ENCODE measurements at regions not wholly inside any gene's neighbourhood (a gene's known extent, or its start where the extent isn't known, plus 50 kb on each side); places are given as distances from the start of the nearest gene placed in this dataset.

DNA sequence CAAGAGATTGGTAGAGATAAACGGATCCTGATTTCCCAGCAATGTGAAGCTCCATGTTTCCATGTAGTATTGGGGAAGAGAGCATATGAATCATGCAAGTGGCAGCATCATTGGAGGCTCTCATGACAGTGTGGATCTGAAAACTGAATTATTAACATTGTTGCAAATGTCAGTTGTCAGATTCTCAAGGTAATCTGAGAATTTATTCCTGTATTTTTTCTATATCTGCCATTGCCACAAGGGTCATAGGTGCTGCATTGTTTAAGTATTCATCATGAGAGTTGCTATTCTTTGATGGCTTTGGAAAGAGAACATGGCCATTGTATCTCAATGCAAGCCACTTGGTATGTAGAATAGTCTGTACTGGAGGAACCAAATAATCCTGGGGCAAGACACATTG is 1217.0 kb upstream of the ZEB2 start:
- TF ChIP-seq CTCF (conservative IDR thresholded peaks at IDR 0.05 in 1 of 2, IDR thresholded peaks at IDR 0.05 in 1 of 2; ENCODE audit: low read depth in 1 of 2, low read length in 2 of 2) (no peak), EZH2 (IDR thresholded peaks at IDR 0.05; ENCODE audit: low read length, missing control alignments) (no peak)
- H3K4me3 ChIP-seq (replicated peaks in 1 of 4; ENCODE audit: control extremely low read depth in 1 of 4, insufficient read depth in 1 of 4, low read depth in 3 of 4, low read length in 4 of 4): no peak overlapping the region
- H3K36me3 ChIP-seq (ENCODE audit: control insufficient read depth, insufficient read depth, low read length): no peaks in the 10 kb centered on the region
- H3K79me2 ChIP-seq (ENCODE audit: control insufficient read depth, insufficient read depth, low read length): no peaks in the 10 kb centered on the region
- H3K9ac ChIP-seq (ENCODE audit: insufficient read depth, low read length): no peak overlapping the region
- no peak overlapping the region for H3K27ac ChIP-seq (ENCODE audit: insufficient read depth, low read length)
- no peaks in the 10 kb centered on the region for H3K9me3 ChIP-seq (ENCODE audit: control insufficient read depth, insufficient read depth, low read depth, low read length)
- no peak overlapping the region for H3K4me2 ChIP-seq (ENCODE audit: extremely low read depth, insufficient read depth, low read length)
- no peaks in the 10 kb centered on the region for H3K27me3 ChIP-seq (ENCODE audit: control insufficient read depth, insufficient read depth, low read length)
- peak in 1 of 2 donors; percentile 67 for DNase-seq (ENCODE audit: low read depth in 2 of 2)
- peaks cover 2% of the 10 kb centered on the region for H3K4me1 ChIP-seq (ENCODE audit: control insufficient read depth, extremely low read depth, insufficient read depth, low read length)
- no peak overlapping the region for H2AFZ ChIP-seq (ENCODE audit: low read length)
- no peaks in the 10 kb centered on the region for H4K20me1 ChIP-seq (ENCODE audit: control insufficient read depth, extremely low read depth, insufficient read depth, low read length)

DNA sequence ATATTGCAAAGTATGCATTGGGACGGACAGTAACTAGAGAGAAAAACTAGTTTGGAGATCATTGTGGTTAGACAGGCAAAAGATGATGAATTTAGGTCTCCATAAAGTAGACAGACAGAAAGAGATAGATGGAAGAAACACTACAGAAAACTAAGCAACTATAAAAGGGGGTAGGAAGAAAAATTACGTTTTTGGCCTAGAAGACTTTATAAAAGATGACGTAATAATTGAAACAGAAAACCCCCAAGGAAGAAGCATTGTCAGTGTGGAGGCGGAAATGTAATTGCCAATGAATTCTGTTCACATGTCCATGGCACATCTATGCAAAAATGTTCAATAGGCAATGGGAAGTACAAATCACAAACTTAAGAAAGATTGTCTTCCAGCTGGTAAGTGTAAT is 1211.5 kb upstream of the ZEB2 start:
- no peaks in the 10 kb centered on the region for H4K20me1 ChIP-seq (ENCODE audit: control insufficient read depth, extremely low read depth, insufficient read depth, low read length)
- no peaks in the 10 kb centered on the region for H3K4me1 ChIP-seq (ENCODE audit: control insufficient read depth, extremely low read depth, insufficient read depth, low read length)
- H3K27me3 ChIP-seq (ENCODE audit: control insufficient read depth, insufficient read depth, low read length): no peaks in the 10 kb centered on the region
- no peaks in the 10 kb centered on the region for H3K79me2 ChIP-seq (ENCODE audit: control insufficient read depth, insufficient read depth, low read length)
- no peak overlapping the region for H3K9ac ChIP-seq (ENCODE audit: insufficient read depth, low read length)
- no peak overlapping the region for H3K4me3 ChIP-seq (replicated peaks in 1 of 4; ENCODE audit: control extremely low read depth in 1 of 4, insufficient read depth in 1 of 4, low read depth in 3 of 4, low read length in 4 of 4)
- no peak overlapping the region for H2AFZ ChIP-seq (ENCODE audit: low read length)
- TF ChIP-seq CTCF (conservative IDR thresholded peaks at IDR 0.05 in 1 of 2, IDR thresholded peaks at IDR 0.05 in 1 of 2; ENCODE audit: low read depth in 1 of 2, low read length in 2 of 2) (no peak), EZH2 (IDR thresholded peaks at IDR 0.05; ENCODE audit: low read length, missing control alignments) (no peak)
- H3K4me2 ChIP-seq (ENCODE audit: extremely low read depth, insufficient read depth, low read length): no peak overlapping the region
- no peak overlapping the region for H3K27ac ChIP-seq (ENCODE audit: insufficient read depth, low read length)
- no peak for DNase-seq (ENCODE audit: low read depth in 2 of 2)
- H3K36me3 ChIP-seq (ENCODE audit: control insufficient read depth, insufficient read depth, low read length): no peaks in the 10 kb centered on the region
- H3K9me3 ChIP-seq (ENCODE audit: control insufficient read depth, insufficient read depth, low read depth, low read length): no peaks in the 10 kb centered on the region

DNA sequence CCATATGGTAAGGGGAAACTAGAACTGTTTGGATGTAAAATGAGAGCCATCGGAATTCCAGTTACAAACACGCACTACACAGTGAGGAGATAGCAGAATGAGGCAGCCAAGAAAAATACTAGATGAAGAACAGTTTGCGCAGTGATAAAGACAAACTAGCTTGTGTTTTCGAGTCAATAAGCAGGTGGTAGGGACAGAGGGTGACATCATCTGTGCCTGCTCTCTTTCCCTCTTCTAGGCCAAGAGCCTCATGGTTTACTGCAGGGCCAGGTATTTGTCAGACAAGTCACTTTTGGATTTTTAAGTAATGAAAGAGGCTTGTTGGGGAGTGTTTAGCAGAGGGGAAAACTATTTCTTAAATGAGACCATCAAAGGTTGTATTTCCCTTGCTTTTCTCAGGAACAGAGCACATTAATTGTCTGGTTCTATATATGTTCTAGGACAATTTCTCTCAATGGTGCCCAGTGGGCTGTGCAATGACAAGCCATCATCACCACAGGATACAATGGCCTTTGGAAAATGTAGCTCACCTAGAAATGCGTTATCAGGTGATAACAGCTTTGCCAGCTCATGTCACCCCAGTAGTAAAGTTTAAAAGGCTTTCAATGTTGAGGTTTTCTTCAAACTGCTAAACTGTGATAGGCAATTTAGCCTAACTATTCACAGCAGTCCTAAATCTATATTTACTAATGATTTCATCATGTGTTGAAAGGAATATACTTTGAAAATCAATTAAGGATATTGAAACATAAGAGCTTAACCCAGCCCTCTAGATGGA is 1210.3 kb upstream of the ZEB2 start:
- TF ChIP-seq EZH2 (IDR thresholded peaks at IDR 0.05; ENCODE audit: low read length, missing control alignments): no peak
- no peak for TF ChIP-seq CTCF (conservative IDR thresholded peaks at IDR 0.05 in 1 of 2, IDR thresholded peaks at IDR 0.05 in 1 of 2; ENCODE audit: low read depth in 1 of 2, low read length in 2 of 2)
- Histone ChIP-seq H3K27ac (ENCODE audit: insufficient read depth, low read length) (no peak overlapping the region), H3K9ac (ENCODE audit: insufficient read depth, low read length) (no peak overlapping the region), H3K4me1 (ENCODE audit: control insufficient read depth, extremely low read depth, insufficient read depth, low read length) (no peaks in the 10 kb centered on the region), H3K27me3 (ENCODE audit: control insufficient read depth, insufficient read depth, low read length) (no peaks in the 10 kb centered on the region), H3K36me3 (ENCODE audit: control insufficient read depth, insufficient read depth, low read length) (no peaks in the 10 kb centered on the region), H2AFZ (ENCODE audit: low read length) (no peak overlapping the region), H3K4me2 (ENCODE audit: extremely low read depth, insufficient read depth, low read length) (no peak overlapping the region), H3K4me3 (replicated peaks in 1 of 4; ENCODE audit: control extremely low read depth in 1 of 4, insufficient read depth in 1 of 4, low read depth in 3 of 4, low read length in 4 of 4) (no peak overlapping the region), H3K9me3 (ENCODE audit: control insufficient read depth, insufficient read depth, low read depth, low read length) (no peaks in the 10 kb centered on the region), H3K79me2 (ENCODE audit: control insufficient read depth, insufficient read depth, low read length) (no peaks in the 10 kb centered on the region), H4K20me1 (ENCODE audit: control insufficient read depth, extremely low read depth, insufficient read depth, low read length) (no peaks in the 10 kb centered on the region)
- DNase-seq (ENCODE audit: low read depth in 2 of 2): no peak

Measured in fibroblast of lung (primary cell).